ENCODE measurements at regions not wholly inside any gene's neighbourhood (a gene's known extent, or its start where the extent isn't known, plus 50 kb on each side); places are given as distances from the start of the nearest gene placed in this dataset.
"Not testable (repeated sequence)": the region's sequence is repeated elsewhere in the genome, so short reads cannot be mapped to it uniquely, and the experiment has no call there.

DNA sequence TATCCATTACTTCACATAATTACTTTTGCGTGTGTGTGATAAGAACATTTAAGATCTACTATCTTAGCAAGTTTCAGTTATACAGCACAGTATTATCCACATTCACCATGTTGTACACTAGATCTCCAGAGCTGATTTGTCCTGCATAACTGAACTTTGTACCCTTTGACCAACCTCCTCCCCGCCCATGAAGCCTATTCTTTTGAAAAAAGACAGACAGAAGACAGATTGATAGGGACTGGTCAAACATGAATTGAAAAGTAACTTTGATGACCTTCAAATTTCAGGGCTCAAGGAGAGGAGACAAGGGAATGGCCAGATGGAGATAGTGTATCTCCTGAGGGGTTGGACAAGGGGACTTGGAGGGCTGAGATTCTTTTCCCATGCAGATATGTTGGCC lies 96.3 kb downstream of the CMC2 start:
- H3K36me3 ChIP-seq: no peaks in the 10 kb centered on the region
- no peak overlapping the region for H3K4me3 ChIP-seq
- intact Hi-C loops (cut with DNase I; ENCODE audit: low total_unique reads): no loop called here
- WGBS, 2 donors (ENCODE audit: low coverage in 1 of 2): 54% methylated on average over 2 of the region's 2 CpGs
- no peak for DNase-seq
- in situ Hi-C loops (cut with MboI; ENCODE audit: low pct_ligation_motif_present in 1 of 4, low pct_unique_long_range_greater_than_20kb in 1 of 4, low sequenced_read_pairs in 3 of 4): no loop called here
- H3K4me1 ChIP-seq: peaks cover 0 to 5% (median 2%) of the 10 kb centered on the region in 4 donors
- H3K9me3 ChIP-seq: no peaks in the 10 kb centered on the region
- TF ChIP-seq, protein P1, sequence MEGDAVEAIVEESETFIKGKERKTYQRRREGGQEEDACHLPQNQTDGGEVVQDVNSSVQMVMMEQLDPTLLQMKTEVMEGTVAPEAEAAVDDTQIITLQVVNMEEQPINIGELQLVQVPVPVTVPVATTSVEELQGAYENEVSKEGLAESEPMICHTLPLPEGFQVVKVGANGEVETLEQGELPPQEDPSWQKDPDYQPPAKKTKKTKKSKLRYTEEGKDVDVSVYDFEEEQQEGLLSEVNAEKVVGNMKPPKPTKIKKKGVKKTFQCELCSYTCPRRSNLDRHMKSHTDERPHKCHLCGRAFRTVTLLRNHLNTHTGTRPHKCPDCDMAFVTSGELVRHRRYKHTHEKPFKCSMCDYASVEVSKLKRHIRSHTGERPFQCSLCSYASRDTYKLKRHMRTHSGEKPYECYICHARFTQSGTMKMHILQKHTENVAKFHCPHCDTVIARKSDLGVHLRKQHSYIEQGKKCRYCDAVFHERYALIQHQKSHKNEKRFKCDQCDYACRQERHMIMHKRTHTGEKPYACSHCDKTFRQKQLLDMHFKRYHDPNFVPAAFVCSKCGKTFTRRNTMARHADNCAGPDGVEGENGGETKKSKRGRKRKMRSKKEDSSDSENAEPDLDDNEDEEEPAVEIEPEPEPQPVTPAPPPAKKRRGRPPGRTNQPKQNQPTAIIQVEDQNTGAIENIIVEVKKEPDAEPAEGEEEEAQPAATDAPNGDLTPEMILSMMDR (IDR thresholded peaks at IDR 0.05): no peak
- TF ChIP-seq POLR2A (IDR thresholded peaks at IDR 0.05): no peak
- H3K27ac ChIP-seq: no peak overlapping the region
- no peaks in the 10 kb centered on the region for H3K27me3 ChIP-seq

GRCh38 chr16:80909720-80910119 lies 97.0 kb downstream of the CMC2 start:
- TF ChIP-seq, protein P1 (IDR thresholded peaks at IDR 0.05): no peak
- TF ChIP-seq POLR2AphosphoS5 (IDR thresholded peaks at IDR 0.05) (no peak), EP300 (IDR thresholded peaks at IDR 0.05; ENCODE audit: low read depth) (no peak), POLR2A (IDR thresholded peaks at IDR 0.05) (no peak)
- in situ Hi-C loops (cut with MboI; ENCODE audit: low pct_ligation_motif_present in 1 of 4, low pct_unique_long_range_greater_than_20kb in 1 of 4, low sequenced_read_pairs in 3 of 4): no loop called here
- no peak for DNase-seq
- Histone ChIP-seq H3K27ac (no peak overlapping the region), H3K27me3 (no peaks in the 10 kb centered on the region), H3K4me3 (no peak overlapping the region), H3K9me3 (no peaks in the 10 kb centered on the region), H3K4me1 (peaks cover 0 to 5% (median 2%) of the 10 kb centered on the region in 4 donors), H3K36me3 (no peaks in the 10 kb centered on the region)
- intact Hi-C loops (cut with DNase I; ENCODE audit: low total_unique reads): no loop called here
- 43 to 47% methylated on average over 2 to 3 of the region's 3 CpGs for WGBS, 2 donors (ENCODE audit: low coverage in 1 of 2)

DNA sequence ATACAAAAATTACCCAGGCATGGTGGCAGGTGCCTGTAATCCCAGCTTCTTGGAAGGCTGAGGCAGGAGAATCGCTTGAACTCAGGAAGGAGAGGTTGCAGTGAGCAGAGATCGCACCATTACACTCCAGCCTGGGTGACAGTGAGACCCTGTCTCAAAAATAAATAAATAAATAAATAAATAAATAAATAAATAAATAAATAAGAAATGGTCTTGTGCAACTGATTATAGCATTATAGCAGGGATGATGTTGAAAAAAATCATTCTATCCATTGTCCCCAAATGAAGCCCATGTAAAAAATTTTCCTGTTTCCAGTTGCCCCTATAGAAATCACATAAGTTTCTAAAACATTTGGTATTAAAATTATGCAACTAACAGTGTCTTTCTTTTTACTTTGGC lies 100.5 kb downstream of the CMC2 start:
- in situ Hi-C loops (cut with MboI; ENCODE audit: low pct_ligation_motif_present in 1 of 4, low pct_unique_long_range_greater_than_20kb in 1 of 4, low sequenced_read_pairs in 3 of 4); H3K9me3 ChIP-seq: not testable (repeated sequence)

GRCh38 chr16:80903616-80904015 lies 99.2 kb upstream of the CDYL2 start:
- no peak overlapping the region for H3K4me3 ChIP-seq
- H3K27me3 ChIP-seq: no peaks in the 10 kb centered on the region
- H3K4me1 ChIP-seq: peaks cover 0 to 4% (median 0%) of the 10 kb centered on the region in 4 donors
- H3K27ac ChIP-seq: no peak overlapping the region
- DNase-seq: no peak
- 93 to 100% methylated on average over 1 to 5 of the region's 5 CpGs for WGBS, 2 donors (ENCODE audit: low coverage in 1 of 2)
- intact Hi-C loops (cut with DNase I; ENCODE audit: low total_unique reads): no loop called here
- in situ Hi-C loops (cut with MboI; ENCODE audit: low pct_ligation_motif_present in 1 of 4, low pct_unique_long_range_greater_than_20kb in 1 of 4, low sequenced_read_pairs in 3 of 4): no loop called here
- no peaks in the 10 kb centered on the region for H3K9me3 ChIP-seq
- no peaks in the 10 kb centered on the region for H3K36me3 ChIP-seq
- no peak for TF ChIP-seq EP300 (IDR thresholded peaks at IDR 0.05; ENCODE audit: low read depth)
- TF ChIP-seq, protein P1 (IDR thresholded peaks at IDR 0.05): no peak
- no peak for TF ChIP-seq POLR2A (IDR thresholded peaks at IDR 0.05)
- no peak for TF ChIP-seq POLR2AphosphoS5 (IDR thresholded peaks at IDR 0.05)

More for the DNA sequence above, 100.5 kb downstream of the CMC2 start:
- DNase-seq; H3K4me3 ChIP-seq; H3K4me1 ChIP-seq; H3K27me3 ChIP-seq; H3K27ac ChIP-seq; H3K36me3 ChIP-seq; intact Hi-C loops (cut with DNase I; ENCODE audit: low total_unique reads): not testable (repeated sequence)
- 87 to 100% methylated on average over 2 of the region's 2 CpGs for WGBS, 2 donors (ENCODE audit: low coverage in 1 of 2)

DNA sequence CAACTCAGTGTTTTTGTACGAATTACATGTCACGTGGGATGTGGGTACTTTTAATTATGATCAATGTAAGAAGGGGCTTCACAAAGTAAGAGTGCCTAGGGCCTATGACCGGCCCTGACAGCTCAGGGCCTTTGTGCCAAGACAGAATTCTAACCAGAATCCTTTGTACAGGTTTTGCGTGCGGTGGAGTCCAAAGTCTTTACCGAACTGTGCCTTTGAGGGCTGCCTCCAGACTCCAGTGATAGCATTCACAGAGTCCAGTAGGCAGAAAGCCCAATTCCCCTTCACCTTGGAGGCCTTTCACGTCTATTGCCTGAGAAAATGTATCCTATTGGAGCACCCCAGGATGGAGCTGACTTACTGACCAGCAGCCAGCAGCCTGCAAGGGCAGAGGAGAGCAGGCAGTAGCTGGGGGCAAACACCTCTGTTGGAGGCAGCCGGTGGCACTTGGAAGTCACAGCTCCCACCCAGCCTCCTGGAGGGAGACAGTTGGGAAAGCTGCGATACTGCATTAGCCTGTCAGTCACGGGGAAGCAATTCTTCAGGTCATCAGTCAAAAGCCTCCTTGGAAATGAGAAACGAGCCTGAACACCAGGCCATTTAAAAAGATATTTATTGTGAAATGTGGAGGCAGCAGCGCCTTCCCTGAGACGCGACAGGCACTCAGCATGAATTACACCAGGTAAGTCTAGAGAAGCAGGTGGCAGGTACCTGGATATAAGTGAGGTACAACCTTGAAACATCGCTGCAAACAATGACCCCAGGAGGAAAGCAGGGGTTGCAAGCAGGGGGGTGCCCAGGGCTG lies 98.1 kb upstream of the CDYL2 start:
- no peak for DNase-seq
- in situ Hi-C loops (cut with MboI; ENCODE audit: low pct_ligation_motif_present in 1 of 4, low pct_unique_long_range_greater_than_20kb in 1 of 4, low sequenced_read_pairs in 3 of 4) (no loop called here), intact Hi-C loops (cut with DNase I; ENCODE audit: low total_unique reads) (no loop called here)
- WGBS, 2 donors (ENCODE audit: low coverage in 1 of 2): 84 to 90% methylated on average over 2 to 15 of the region's 15 CpGs
- Histone ChIP-seq H3K4me3 (no peak overlapping the region), H3K36me3 (no peaks in the 10 kb centered on the region), H3K4me1 (peaks cover 0 to 4% (median 0%) of the 10 kb centered on the region in 4 donors), H3K27ac (no peak overlapping the region), H3K9me3 (no peaks in the 10 kb centered on the region), H3K27me3 (no peaks in the 10 kb centered on the region)
- TF ChIP-seq POLR2AphosphoS5 (IDR thresholded peaks at IDR 0.05) (no peak), EP300 (IDR thresholded peaks at IDR 0.05; ENCODE audit: low read depth) (no peak), POLR2A (IDR thresholded peaks at IDR 0.05) (no peak)
- TF ChIP-seq, protein P1 (IDR thresholded peaks at IDR 0.05): no peak
